Smooth muscle cell (in vitro differentiated cells): ENCODE measurements at regions not wholly inside any gene's neighbourhood (a gene's known extent, or its start where the extent isn't known, plus 50 kb on each side); places are given as distances from the start of the nearest gene placed in this dataset.

Experiments
- DNase-seq: peaks from one replicate; lab custom pipeline; 2025; ENCODE audit not compliant: unreplicated experiment; lab: John Stamatoyannopoulos, UW
- H2AFZ ChIP-seq: fragments of 200-600 bp; sonication (generic); 2 replicates; pipeline ENCODE4 v1.6.0; 2016; ENCODE audit warnings: antibody characterized with exemption, low read depth, mild to moderate bottlenecking
- H3F3A ChIP-seq: fragments of 200-600 bp; sonication (generic); 2 replicates; pipeline ENCODE4 v1.6.0; 2017; ENCODE audit warnings: antibody characterized with exemption, low read depth
- H3K27ac ChIP-seq: fragments of 200-600 bp; sonication (generic); 2 replicates; pipeline ENCODE4 v1.5.1; 2016; ENCODE audit warnings: low read depth, mild to moderate bottlenecking
- H3K27me3 ChIP-seq: fragments of 200-600 bp; sonication (generic); 2 replicates; pipeline ENCODE4 v1.6.1; 2016; ENCODE audit warnings: low read depth, mild to moderate bottlenecking
- H3K36me3 ChIP-seq: fragments of 200-600 bp; sonication (generic); 2 replicates; pipeline ENCODE4 v1.5.1; 2016; ENCODE audit warnings: low read depth
- H3K4me1 ChIP-seq: fragments of 200-600 bp; sonication (generic); 2 replicates; pipeline ENCODE4 v1.5.1; 2016; ENCODE audit warnings: low read depth
- H3K4me2 ChIP-seq: fragments of 200-600 bp; sonication (generic); 2 replicates; pipeline ENCODE4 v1.6.0; 2016; ENCODE audit warnings: mild to moderate bottlenecking
- H3K4me3 ChIP-seq: fragments of 200-600 bp; sonication (generic); 2 replicates; pipeline ENCODE4 v1.5.1; 2016; ENCODE audit warnings: mild to moderate bottlenecking
- H3K79me2 ChIP-seq: fragments of 200-600 bp; sonication (generic); 2 replicates; pipeline ENCODE4 v1.6.0; 2016; ENCODE audit warnings: low read depth, mild to moderate bottlenecking
- H3K9ac ChIP-seq: fragments of 200-600 bp; sonication (generic); 2 replicates; pipeline ENCODE4 v1.6.0; 2016; ENCODE audit warnings: low read depth
- H3K9me3 ChIP-seq: fragments of 200-600 bp; sonication (generic); replicated peaks from 2 replicates; pipeline ENCODE4 v1.5.1; 2016; ENCODE audit warnings: low read depth
- H4K20me1 ChIP-seq: fragments of 200-600 bp; sonication (generic); 2 replicates; pipeline ENCODE4 v1.6.0; 2016; ENCODE audit warnings: low read depth
- WGBS: methylation state at CpG from one replicate; pipeline ENCODE4 v1.1.7; 2016; ENCODE audit warnings: low lambda C conversion rate; 5-methylcytosine and 5-hydroxymethylcytosine counted together
- TF ChIP-seq, protein P1 (sequence below): fragments of 200-600 bp; sonication (generic); IDR thresholded peaks from 2 replicates; pipeline ENCODE4 v1.5.1; 2017; ENCODE audit warnings: borderline replicate concordance, mild to moderate bottlenecking, antibody characterized with exemption; ENCODE audit not compliant: insufficient read depth, poor library complexity, severe bottlenecking

DNA sequence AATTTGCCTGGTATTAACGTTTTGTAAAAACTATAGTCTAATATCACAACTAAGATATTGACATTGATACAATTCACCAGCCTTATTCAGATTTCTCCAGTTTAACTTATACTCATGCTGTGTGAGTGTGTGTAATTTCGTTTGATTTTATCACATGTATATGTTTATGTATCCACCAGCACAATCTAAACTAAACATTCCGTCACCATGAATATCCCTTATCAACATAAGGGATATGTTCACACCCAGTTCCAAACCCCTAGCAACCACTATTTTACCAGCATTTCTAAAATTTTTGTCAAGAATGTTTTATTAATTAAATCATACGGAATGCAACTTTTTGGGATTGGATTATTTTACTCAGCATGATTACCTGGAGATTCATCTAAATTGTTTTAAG lies 450.3 kb downstream of the FBXO15 start:
- no peaks in the 10 kb centered on the region for H3K27me3 ChIP-seq
- H3K4me2 ChIP-seq, result no peak overlapping the region
- H3F3A ChIP-seq, result no peaks in the 10 kb centered on the region
- WGBS, result 83% methylated on average over 4 of the region's 4 CpGs
- no peaks in the 10 kb centered on the region for H3K9me3 ChIP-seq
- no peak overlapping the region for H3K4me3 ChIP-seq
- no peaks in the 10 kb centered on the region for H4K20me1 ChIP-seq
- H3K27ac ChIP-seq, result no peak overlapping the region
- TF ChIP-seq, protein P1, sequence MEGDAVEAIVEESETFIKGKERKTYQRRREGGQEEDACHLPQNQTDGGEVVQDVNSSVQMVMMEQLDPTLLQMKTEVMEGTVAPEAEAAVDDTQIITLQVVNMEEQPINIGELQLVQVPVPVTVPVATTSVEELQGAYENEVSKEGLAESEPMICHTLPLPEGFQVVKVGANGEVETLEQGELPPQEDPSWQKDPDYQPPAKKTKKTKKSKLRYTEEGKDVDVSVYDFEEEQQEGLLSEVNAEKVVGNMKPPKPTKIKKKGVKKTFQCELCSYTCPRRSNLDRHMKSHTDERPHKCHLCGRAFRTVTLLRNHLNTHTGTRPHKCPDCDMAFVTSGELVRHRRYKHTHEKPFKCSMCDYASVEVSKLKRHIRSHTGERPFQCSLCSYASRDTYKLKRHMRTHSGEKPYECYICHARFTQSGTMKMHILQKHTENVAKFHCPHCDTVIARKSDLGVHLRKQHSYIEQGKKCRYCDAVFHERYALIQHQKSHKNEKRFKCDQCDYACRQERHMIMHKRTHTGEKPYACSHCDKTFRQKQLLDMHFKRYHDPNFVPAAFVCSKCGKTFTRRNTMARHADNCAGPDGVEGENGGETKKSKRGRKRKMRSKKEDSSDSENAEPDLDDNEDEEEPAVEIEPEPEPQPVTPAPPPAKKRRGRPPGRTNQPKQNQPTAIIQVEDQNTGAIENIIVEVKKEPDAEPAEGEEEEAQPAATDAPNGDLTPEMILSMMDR, result no peak
- DNase-seq, result no peak
- H3K9ac ChIP-seq, result no peak overlapping the region
- H3K36me3 ChIP-seq, result no peaks in the 10 kb centered on the region
- H3K4me1 ChIP-seq, result no peaks in the 10 kb centered on the region
- H3K79me2 ChIP-seq, result no peaks in the 10 kb centered on the region
- no peak overlapping the region for H2AFZ ChIP-seq

DNA sequence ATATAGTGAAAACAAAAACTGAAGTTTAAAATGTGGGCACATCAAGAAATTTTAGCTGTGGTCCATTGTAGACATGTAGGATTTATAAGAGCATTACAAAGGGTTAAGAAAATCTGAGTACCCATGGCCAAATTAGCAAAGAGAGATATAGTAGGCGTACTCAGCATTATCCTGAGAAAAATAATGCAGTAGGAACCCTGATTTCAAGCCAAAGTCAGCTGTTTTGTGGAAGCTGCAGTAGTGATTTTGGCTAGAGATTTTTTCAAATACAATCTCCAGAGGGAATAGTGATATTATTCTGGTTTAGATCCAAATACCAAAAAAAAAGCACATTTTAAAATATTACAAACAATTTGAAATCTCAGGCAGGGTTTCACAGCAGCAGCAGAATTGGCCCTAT lies 450.9 kb downstream of the FBXO15 start:
- DNase-seq, result no peak
- Histone ChIP-seq H3K4me2 (no peak overlapping the region), H3K79me2 (no peaks in the 10 kb centered on the region), H3F3A (no peaks in the 10 kb centered on the region), H3K36me3 (no peaks in the 10 kb centered on the region), H4K20me1 (no peaks in the 10 kb centered on the region), H2AFZ (no peak overlapping the region), H3K27ac (no peak overlapping the region), H3K4me1 (no peaks in the 10 kb centered on the region), H3K4me3 (no peak overlapping the region), H3K27me3 (no peaks in the 10 kb centered on the region), H3K9me3 (no peaks in the 10 kb centered on the region), H3K9ac (no peak overlapping the region)
- TF ChIP-seq, protein P1, result no peak
- WGBS, result 96% methylated on average over 1 of the region's 1 CpG

DNA sequence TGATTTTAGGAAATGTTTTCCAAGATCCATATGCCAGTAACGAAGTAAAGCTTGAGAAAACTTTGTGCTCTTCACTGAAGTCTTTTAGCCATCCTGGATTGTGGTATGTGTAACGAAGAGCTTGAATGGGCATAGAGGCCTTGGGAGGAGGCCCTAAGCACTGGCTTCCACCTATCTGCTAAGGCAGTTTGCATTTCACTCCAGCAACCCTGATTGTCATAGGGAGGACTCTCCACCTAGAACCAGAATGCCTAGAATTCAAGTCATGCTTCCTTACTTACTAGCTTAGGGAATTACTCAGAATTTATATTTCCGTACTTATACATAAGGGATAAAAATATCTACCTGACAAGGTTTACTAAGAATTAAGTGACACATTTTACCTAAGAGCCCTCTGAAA lies 451.5 kb downstream of the FBXO15 start:
- TF ChIP-seq, protein P1, result no peak

DNA sequence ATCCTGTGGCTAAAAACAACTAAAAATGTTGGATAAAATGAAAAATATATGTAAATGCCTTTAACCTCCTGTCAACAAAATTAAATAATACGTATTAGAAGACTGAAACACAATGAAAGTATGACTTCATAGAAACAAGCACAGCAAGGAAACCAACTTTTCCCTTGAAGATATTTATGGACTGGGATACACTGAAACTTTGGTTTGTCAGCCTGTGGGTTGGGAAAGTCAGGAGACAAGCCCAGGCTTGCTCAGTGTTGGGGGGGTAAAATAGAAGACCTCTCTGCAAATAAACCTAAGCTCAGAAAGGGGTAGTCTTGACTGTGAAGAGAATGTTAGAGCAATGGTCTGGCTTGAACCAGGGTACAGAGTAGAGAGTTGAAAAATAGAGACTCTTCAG lies 454.5 kb downstream of the FBXO15 start:
- 95% methylated on average over 1 of the region's 1 CpG for WGBS
- Histone ChIP-seq H3F3A (peaks cover 3% of the 10 kb centered on the region), H3K27me3 (no peaks in the 10 kb centered on the region), H2AFZ (peak overlapping the region; percentile 30), H3K79me2 (no peaks in the 10 kb centered on the region), H3K4me2 (no peak overlapping the region), H3K27ac (no peak overlapping the region), H4K20me1 (no peaks in the 10 kb centered on the region), H3K4me3 (no peak overlapping the region), H3K9ac (no peak overlapping the region), H3K9me3 (no peaks in the 10 kb centered on the region), H3K4me1 (peaks cover 24% of the 10 kb centered on the region), H3K36me3 (no peaks in the 10 kb centered on the region)
- TF ChIP-seq, protein P1, result no peak
- DNase-seq, result no peak

More for the DNA sequence above, 451.5 kb downstream of the FBXO15 start:
- no peak overlapping the region for H3K27ac ChIP-seq
- H3K36me3 ChIP-seq, result no peaks in the 10 kb centered on the region
- H3K4me3 ChIP-seq, result no peak overlapping the region
- no peak overlapping the region for H3K4me2 ChIP-seq
- H3F3A ChIP-seq, result no peaks in the 10 kb centered on the region
- no peaks in the 10 kb centered on the region for H3K9me3 ChIP-seq
- H3K9ac ChIP-seq, result no peak overlapping the region
- 95% methylated on average over 3 of the region's 3 CpGs for WGBS
- no peaks in the 10 kb centered on the region for H3K4me1 ChIP-seq
- H3K27me3 ChIP-seq, result no peaks in the 10 kb centered on the region
- no peaks in the 10 kb centered on the region for H3K79me2 ChIP-seq
- no peaks in the 10 kb centered on the region for H4K20me1 ChIP-seq
- no peak for DNase-seq
- H2AFZ ChIP-seq, result no peak overlapping the region
